HG03108 (cell line): ENCODE measurements at regions not wholly inside any gene's neighbourhood (a gene's known extent, or its start where the extent isn't known, plus 50 kb on each side); places are given as distances from the start of the nearest gene placed in this dataset.

Source experiments
- ATAC-seq: cut with Tn5 transposase; IDR thresholded peaks from one replicate; pipeline ENCODE4 v1.9.1; 2021; ENCODE audit warnings: moderate library complexity; ENCODE audit not compliant: unreplicated experiment

- ATAC-seq: no peak
Measured at GRCh38 chr13:111394211-111394922, 73.9 kb downstream of the TEX29 start.

- ATAC-seq: no peak
Measured at GRCh38 chr13:111395511-111396393, 75.3 kb downstream of the TEX29 start.

- no peak for ATAC-seq
Measured at GRCh38 chr13:111396457-111396856, 76.0 kb downstream of the TEX29 start.

- no peak for ATAC-seq
Measured at GRCh38 chr13:111397202-111397880, 76.9 kb downstream of the TEX29 start.

- ATAC-seq: no peak
Measured at GRCh38 chr13:111398196-111398595, 77.8 kb downstream of the TEX29 start.

- no peak for ATAC-seq
Measured at GRCh38 chr13:111398715-111399299, 78.4 kb downstream of the TEX29 start.

- no peak for ATAC-seq
Measured at GRCh38 chr13:111399334-111399733, 78.9 kb downstream of the TEX29 start.

GRCh38 chr13:111399776-111400538 lies 79.5 kb downstream of the TEX29 start:
- ATAC-seq: no peak

GRCh38 chr13:111401151-111401550 lies 80.7 kb downstream of the TEX29 start:
- ATAC-seq: no peak

GRCh38 chr13:111401755-111402154 lies 81.3 kb downstream of the TEX29 start:
- no peak for ATAC-seq

- ATAC-seq: no peak
Measured at GRCh38 chr13:111402441-111402840, 82.0 kb downstream of the TEX29 start.

GRCh38 chr13:111403266-111403665 lies 82.8 kb downstream of the TEX29 start:
- no peak for ATAC-seq

GRCh38 chr13:111404746-111405145 lies 84.3 kb downstream of the TEX29 start:
- ATAC-seq: no peak

GRCh38 chr13:111406636-111407035 lies 86.2 kb downstream of the TEX29 start:
- ATAC-seq: no peak

- ATAC-seq: no peak
Measured at GRCh38 chr13:111407381-111408131, 87.1 kb downstream of the TEX29 start.

GRCh38 chr13:111409413-111409812 lies 89.0 kb downstream of the TEX29 start:
- no peak for ATAC-seq

- no peak for ATAC-seq
Measured at GRCh38 chr13:111410232-111411021, 90.0 kb downstream of the TEX29 start.

- ATAC-seq: no peak
Measured at GRCh38 chr13:111411151-111411858, 90.9 kb downstream of the TEX29 start.
